Progenitor cell of endocrine pancreas (in vitro differentiated cells): ENCODE measurements at regions not wholly inside any gene's neighbourhood (a gene's known extent, or its start where the extent isn't known, plus 50 kb on each side); places are given as distances from the start of the nearest gene placed in this dataset.

Experiments
- DNase-seq: peaks from one replicate; pipeline ENCODE4 v3.0.0; 2021; ENCODE audit warnings: low spot score; ENCODE audit not compliant: unreplicated experiment
- H3K27ac Mint-ChIP-seq: 2 replicates; pipeline ENCODE4 v1.8.0; 2021; ENCODE audit warnings: mild to moderate bottlenecking, moderate library complexity, mixed read lengths
- H3K27me3 Mint-ChIP-seq: 2 replicates; pipeline ENCODE4 v1.8.0; 2021; ENCODE audit warnings: mixed read lengths
- H3K36me3 Mint-ChIP-seq: 2 replicates; pipeline ENCODE4 v1.8.0; 2022; ENCODE audit warnings: mixed read lengths; ENCODE audit not compliant: insufficient read depth
- H3K4me1 Mint-ChIP-seq: 2 replicates; pipeline ENCODE4 v1.8.0; 2021; ENCODE audit warnings: low read depth, mixed read lengths
- H3K4me3 Mint-ChIP-seq: 2 replicates; pipeline ENCODE4 v1.8.0; 2021; ENCODE audit warnings: low read depth, mild to moderate bottlenecking, moderate library complexity, mixed read lengths
- H3K9me3 Mint-ChIP-seq: 2 replicates; pipeline ENCODE4 v1.8.0; 2021; ENCODE audit warnings: low read depth, mixed read lengths
- TF ChIP-seq, protein P1 (sequence below): fragments of 200-600 bp; sonication (generic); IDR thresholded peaks from one replicate; pipeline ENCODE4 v1.5.0; 2021; ENCODE audit warnings: antibody characterized with exemption, mild to moderate bottlenecking; ENCODE audit not compliant: unreplicated experiment

DNA sequence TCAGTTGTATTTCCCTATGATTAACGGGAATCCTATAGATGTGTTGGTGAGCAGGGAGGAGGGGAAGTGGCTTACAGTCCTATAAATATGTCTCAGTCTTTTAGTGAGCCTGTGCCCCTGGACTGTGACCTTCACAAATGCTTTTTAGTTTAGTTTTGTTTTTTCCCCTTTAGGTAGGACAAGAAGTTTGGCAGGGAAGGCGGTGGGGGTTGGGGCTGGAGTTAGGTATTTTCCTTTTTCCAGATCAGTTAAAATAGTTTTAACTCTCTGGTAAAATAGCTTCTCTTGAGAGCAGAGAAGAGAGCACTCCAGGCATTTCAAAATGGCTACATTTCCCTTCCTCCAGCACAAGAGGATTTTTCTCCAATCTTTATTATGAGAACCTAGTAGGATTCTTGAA lies 272.1 kb downstream of the SPATA31D1 start:
- no peak overlapping the region for H3K4me3 Mint-ChIP-seq
- no peaks in the 10 kb centered on the region for H3K36me3 Mint-ChIP-seq
- H3K9me3 Mint-ChIP-seq: peaks cover 3% of the 10 kb centered on the region
- TF ChIP-seq, protein P1, sequence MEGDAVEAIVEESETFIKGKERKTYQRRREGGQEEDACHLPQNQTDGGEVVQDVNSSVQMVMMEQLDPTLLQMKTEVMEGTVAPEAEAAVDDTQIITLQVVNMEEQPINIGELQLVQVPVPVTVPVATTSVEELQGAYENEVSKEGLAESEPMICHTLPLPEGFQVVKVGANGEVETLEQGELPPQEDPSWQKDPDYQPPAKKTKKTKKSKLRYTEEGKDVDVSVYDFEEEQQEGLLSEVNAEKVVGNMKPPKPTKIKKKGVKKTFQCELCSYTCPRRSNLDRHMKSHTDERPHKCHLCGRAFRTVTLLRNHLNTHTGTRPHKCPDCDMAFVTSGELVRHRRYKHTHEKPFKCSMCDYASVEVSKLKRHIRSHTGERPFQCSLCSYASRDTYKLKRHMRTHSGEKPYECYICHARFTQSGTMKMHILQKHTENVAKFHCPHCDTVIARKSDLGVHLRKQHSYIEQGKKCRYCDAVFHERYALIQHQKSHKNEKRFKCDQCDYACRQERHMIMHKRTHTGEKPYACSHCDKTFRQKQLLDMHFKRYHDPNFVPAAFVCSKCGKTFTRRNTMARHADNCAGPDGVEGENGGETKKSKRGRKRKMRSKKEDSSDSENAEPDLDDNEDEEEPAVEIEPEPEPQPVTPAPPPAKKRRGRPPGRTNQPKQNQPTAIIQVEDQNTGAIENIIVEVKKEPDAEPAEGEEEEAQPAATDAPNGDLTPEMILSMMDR: no peak
- DNase-seq: no peak
- no peaks in the 10 kb centered on the region for H3K27me3 Mint-ChIP-seq
- H3K27ac Mint-ChIP-seq: peak overlapping the region; percentile 73
- peaks cover 8% of the 10 kb centered on the region for H3K4me1 Mint-ChIP-seq

DNA sequence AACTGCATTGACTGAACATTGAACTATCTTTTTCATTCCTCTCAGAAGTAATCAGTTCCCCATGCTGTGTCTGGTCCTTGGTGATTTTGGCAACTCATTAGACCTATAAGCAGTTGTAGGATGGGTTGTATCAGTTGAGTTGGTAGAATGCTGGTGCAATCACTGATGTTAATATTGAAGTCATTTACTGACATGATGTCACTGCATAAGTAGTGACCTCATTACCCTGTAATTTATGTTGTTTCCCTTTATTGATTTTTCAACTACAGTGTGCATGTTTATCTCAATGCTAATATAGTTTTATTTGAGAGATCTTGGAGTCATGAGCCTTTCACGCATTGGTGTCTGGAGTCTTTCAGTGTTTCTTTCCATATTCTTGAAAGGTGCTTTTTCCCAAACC lies 275.0 kb downstream of the SPATA31D1 start:
- no peaks in the 10 kb centered on the region for H3K27me3 Mint-ChIP-seq
- no peaks in the 10 kb centered on the region for H3K36me3 Mint-ChIP-seq
- peaks cover 6% of the 10 kb centered on the region for H3K4me1 Mint-ChIP-seq
- no peak for DNase-seq
- no peak overlapping the region for H3K27ac Mint-ChIP-seq
- TF ChIP-seq, protein P1: no peak
- no peak overlapping the region for H3K4me3 Mint-ChIP-seq
- peaks cover 3% of the 10 kb centered on the region for H3K9me3 Mint-ChIP-seq

DNA sequence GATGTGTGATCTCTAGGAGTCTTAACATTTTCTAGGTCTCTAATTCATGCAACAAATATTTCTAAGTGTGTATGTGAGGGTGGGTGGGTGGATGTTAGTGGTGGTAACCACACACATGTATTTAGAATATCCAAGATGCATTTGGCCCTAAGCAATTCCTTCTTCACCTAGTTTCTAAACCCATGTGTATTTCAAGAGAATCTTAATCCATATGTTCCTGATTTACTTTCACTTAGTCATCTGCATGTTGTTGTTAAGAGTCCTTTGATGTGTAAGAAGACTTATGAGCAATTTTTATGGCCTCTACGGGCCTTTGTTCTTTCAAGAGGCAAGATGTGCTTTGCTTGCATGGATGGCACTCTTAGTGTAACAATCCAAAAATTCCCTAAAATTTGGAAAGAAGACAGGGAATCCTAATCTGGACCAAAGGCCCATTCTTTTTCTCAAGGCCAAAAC lies 282.6 kb downstream of the SPATA31D1 start:
- Mint-ChIP-seq H3K27me3 (no peaks in the 10 kb centered on the region), H3K4me1 (no peaks in the 10 kb centered on the region), H3K9me3 (no peaks in the 10 kb centered on the region)

DNA sequence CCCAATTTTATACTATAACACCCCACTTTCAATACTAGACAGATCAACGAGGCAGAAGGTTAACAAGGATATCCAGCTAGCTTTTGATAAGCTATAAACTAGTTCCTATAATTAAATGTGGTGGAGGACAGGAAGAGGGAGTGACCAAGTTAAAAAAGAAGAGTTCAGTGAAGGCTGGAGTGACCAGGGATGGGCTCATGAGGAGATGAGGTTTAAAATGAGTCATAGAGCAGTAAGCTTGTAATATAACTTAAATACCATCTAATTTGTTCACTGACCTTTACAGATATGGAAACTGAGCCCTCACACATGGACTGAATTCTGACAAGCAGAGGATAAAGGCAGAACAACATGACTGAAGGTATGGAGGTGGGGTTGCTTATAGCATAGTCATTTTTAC lies 284.5 kb downstream of the SPATA31D1 start:
- Mint-ChIP-seq H3K4me1 (no peaks in the 10 kb centered on the region), H3K27me3 (peaks cover 2% of the 10 kb centered on the region), H3K4me3 (no peak overlapping the region), H3K9me3 (no peaks in the 10 kb centered on the region), H3K36me3 (no peaks in the 10 kb centered on the region), H3K27ac (no peak overlapping the region)
- TF ChIP-seq, protein P1: no peak
- DNase-seq: no peak

More for the DNA sequence above, 282.6 kb downstream of the SPATA31D1 start:
- H3K27ac Mint-ChIP-seq: no peak overlapping the region
- no peak overlapping the region for H3K4me3 Mint-ChIP-seq
- TF ChIP-seq, protein P1: no peak
- no peaks in the 10 kb centered on the region for H3K36me3 Mint-ChIP-seq
- no peak for DNase-seq

DNA sequence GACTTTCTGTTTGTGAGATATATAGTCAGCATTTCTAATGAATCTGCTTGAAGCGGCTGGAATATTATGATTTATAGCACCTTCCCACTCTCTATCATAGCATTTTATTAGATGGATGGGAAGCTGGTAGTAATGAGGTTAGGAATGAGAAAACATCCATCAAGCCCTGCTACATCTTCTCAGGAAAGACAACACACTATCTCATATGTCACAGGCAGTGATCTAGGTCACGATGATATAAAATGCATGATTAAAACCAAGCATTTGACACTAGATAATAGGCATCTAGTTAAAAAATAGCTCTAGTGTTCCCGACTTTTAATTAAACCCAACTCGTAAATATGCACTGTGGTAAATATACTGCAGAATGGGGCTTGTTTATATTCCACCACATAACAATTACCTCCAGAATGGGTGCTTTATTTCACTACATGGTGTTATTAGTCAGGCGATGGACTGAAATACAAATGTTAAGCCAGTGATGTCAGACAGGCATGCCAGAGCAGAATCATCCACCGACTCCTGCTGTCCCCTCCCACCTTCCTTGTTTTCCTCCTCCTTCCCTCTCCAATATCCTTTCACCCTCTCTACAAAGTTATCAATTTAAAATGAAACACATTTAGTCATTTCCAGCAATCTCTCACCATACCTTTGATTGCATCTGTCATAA lies 286.8 kb downstream of the SPATA31D1 start:
- Mint-ChIP-seq H3K36me3 (no peaks in the 10 kb centered on the region), H3K4me3 (no peak overlapping the region), H3K4me1 (no peaks in the 10 kb centered on the region), H3K27me3 (peaks cover 2% of the 10 kb centered on the region), H3K27ac (no peak overlapping the region), H3K9me3 (no peaks in the 10 kb centered on the region)
- no peak for DNase-seq
- TF ChIP-seq, protein P1: no peak
